MCF 10A (cell line): ENCODE measurements at regions not wholly inside any gene's neighbourhood (a gene's known extent, or its start where the extent isn't known, plus 50 kb on each side); places are given as distances from the start of the nearest gene placed in this dataset.

Source experiments
- BruUV-seq: library from RNA; stranded (reverse); fragments of 400-500 nt; replicated peaks from 2 replicates; lab custom pipeline; 2021; lab: Mats Ljungman, UMichigan
- CTCF ChIA-PET: fragments of 300-600 bp; sonication (Branson Sonifier 250); formaldehyde crosslinking; extraction: SDS; loops from one replicate; lab custom pipeline; 2021; ENCODE audit warnings: antibody characterized with exemption, inconsistent platforms; lab: Yijun Ruan, JAX
- POLR2A ChIA-PET: fragments of 300-600, 350-650 bp; sonication (Branson Sonifier 250); formaldehyde crosslinking; extraction: SDS; loops from one replicate; lab custom pipeline; 2020; ENCODE audit warnings: antibody characterized with exemption, inconsistent platforms; lab: Yijun Ruan, JAX
- DNase-seq: peaks from one replicate; pipeline ENCODE4 v3.0.0-alpha.2; 2018; ENCODE audit not compliant: unreplicated experiment
- H3K27ac Mint-ChIP-seq: one replicate; pipeline ENCODE4 v1.8.0; 2022; ENCODE audit warnings: mild to moderate bottlenecking, low read depth, mixed read lengths; ENCODE audit not compliant: unreplicated experiment
- H3K27me3 Mint-ChIP-seq: one replicate; pipeline ENCODE4 v1.8.0; 2022; ENCODE audit warnings: mixed read lengths; ENCODE audit not compliant: insufficient read depth, unreplicated experiment
- H3K36me3 Mint-ChIP-seq: one replicate; pipeline ENCODE4 v1.8.0; 2022; ENCODE audit warnings: mild to moderate bottlenecking, moderate library complexity, mixed read lengths; ENCODE audit not compliant: insufficient read depth, unreplicated experiment
- H3K4me1 Mint-ChIP-seq: one replicate; pipeline ENCODE4 v1.8.0; 2022; ENCODE audit warnings: mixed read lengths; ENCODE audit not compliant: insufficient read depth, unreplicated experiment
- H3K4me3 Mint-ChIP-seq: one replicate; pipeline ENCODE4 v1.8.0; 2022; ENCODE audit warnings: mild to moderate bottlenecking, moderate library complexity, mixed read lengths; ENCODE audit not compliant: unreplicated experiment
- H3K9me3 Mint-ChIP-seq: one replicate; pipeline ENCODE4 v1.8.0; 2022; ENCODE audit warnings: mixed read lengths; ENCODE audit not compliant: unreplicated experiment
- CTCF ChIP-seq: fragments of 200-600 bp; IDR thresholded peaks from one replicate; pipeline ENCODE4 v1.8.0; 2022; ENCODE audit warnings: antibody characterized with exemption, mild to moderate bottlenecking; ENCODE audit not compliant: unreplicated experiment
- intact Hi-C: fragments of 100-400 bp; cut with micrococcal nuclease; formaldehyde crosslinking; loops from 2 replicates; pipeline ENCODE4 v1.14.1; 2022

DNA sequence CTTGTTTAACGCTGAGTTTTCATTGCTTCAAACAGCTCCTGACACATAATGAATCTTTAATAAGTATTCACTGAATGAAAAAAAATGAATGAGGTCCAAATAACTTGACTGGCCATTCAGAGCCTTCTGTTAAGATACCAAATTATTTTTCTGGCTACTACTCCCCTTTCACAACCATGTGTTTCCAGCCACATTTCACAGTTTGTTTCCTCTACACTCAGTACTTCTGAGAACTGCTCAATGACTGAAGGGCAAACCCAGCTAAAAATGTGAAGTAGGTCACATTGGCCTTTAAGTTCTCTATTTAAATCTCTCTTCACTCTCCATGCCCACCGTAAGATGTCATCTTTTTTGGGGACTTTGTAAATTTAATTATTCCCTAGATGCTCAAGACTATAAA lies 78.4 kb upstream of the KRR1 start:
- no peak for TF ChIP-seq CTCF
- Mint-ChIP-seq H3K9me3 (peaks cover 7% of the 10 kb centered on the region), H3K4me3 (no peak overlapping the region), H3K4me1 (no peaks in the 10 kb centered on the region), H3K27ac (no peak overlapping the region), H3K27me3 (no peaks in the 10 kb centered on the region), H3K36me3 (no peaks in the 10 kb centered on the region)
- ChIA-PET CTCF (no interaction called here), POLR2A (no interaction called here)
- BruUV-seq = no TSS peak
- DNase-seq = no peak
- intact Hi-C loops = no loop called here

- BruUV-seq = no TSS peak
- no peak for DNase-seq
- TF ChIP-seq CTCF = no peak
- no peak overlapping the region for H3K4me3 Mint-ChIP-seq
- peaks cover 7% of the 10 kb centered on the region for H3K9me3 Mint-ChIP-seq
- intact Hi-C loops = no loop called here
- ChIA-PET CTCF (no interaction called here), POLR2A (no interaction called here)
- no peaks in the 10 kb centered on the region for H3K27me3 Mint-ChIP-seq
- H3K36me3 Mint-ChIP-seq = no peaks in the 10 kb centered on the region
- no peak overlapping the region for H3K27ac Mint-ChIP-seq
- no peaks in the 10 kb centered on the region for H3K4me1 Mint-ChIP-seq
Measured at GRCh38 chr12:75587340-75588106, 76.1 kb upstream of the KRR1 start.

- Mint-ChIP-seq H3K4me1 (no peaks in the 10 kb centered on the region), H3K27me3 (no peaks in the 10 kb centered on the region), H3K27ac (no peak overlapping the region), H3K9me3 (peaks cover 7% of the 10 kb centered on the region), H3K36me3 (no peaks in the 10 kb centered on the region), H3K4me3 (no peak overlapping the region)
- intact Hi-C loops = no loop called here
- TF ChIP-seq CTCF = no peak
- BruUV-seq = no TSS peak
- POLR2A ChIA-PET = interaction anchor here (0.6 kb wide), 1 partner anchor 415 kb away, joined by 3 read pairs; no protein-coding TSS in a partner anchor
- peak; percentile 54 for DNase-seq
- CTCF ChIA-PET = interaction anchor here (0.7 to 1.9 kb wide), 2 partner anchors 59 to 912 kb away, joined by 6 to 9 read pairs; no protein-coding TSS in a partner anchor
Measured at GRCh38 chr12:75585330-75585729, 73.9 kb upstream of the KRR1 start.

DNA sequence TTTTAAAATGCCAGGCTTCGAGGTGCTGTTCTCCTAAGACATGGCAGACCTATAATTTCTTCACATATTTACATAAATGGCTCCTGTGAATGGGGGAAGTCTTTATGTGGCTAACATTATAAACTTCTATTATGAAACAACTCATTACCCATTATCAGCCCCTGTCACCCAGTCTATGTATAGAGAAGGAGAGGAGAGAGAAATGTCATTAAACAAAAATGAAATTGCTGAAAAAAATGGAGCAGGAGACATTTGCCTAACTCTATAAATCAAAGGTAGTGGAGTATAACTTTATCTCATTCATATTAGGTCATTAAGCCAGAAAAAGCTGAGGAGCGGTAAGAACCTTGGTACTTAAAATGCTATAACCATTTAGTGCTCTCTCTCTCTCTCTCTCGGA lies 71.9 kb upstream of the KRR1 start:
- H3K36me3 Mint-ChIP-seq = no peaks in the 10 kb centered on the region
- no peaks in the 10 kb centered on the region for H3K9me3 Mint-ChIP-seq
- no peaks in the 10 kb centered on the region for H3K27me3 Mint-ChIP-seq
- no peak overlapping the region for H3K27ac Mint-ChIP-seq
- intact Hi-C loops = no loop called here
- DNase-seq = no peak
- no peak for TF ChIP-seq CTCF
- H3K4me1 Mint-ChIP-seq = no peaks in the 10 kb centered on the region
- H3K4me3 Mint-ChIP-seq = no peak overlapping the region
- ChIA-PET POLR2A (interaction anchor here (2.0 kb wide), 1 partner anchor 13 kb away, joined by 6 read pairs; no protein-coding TSS in a partner anchor), CTCF (interaction anchor here (0.8 to 1.9 kb wide), 2 partner anchors 13 to 57 kb away, joined by 3 to 9 read pairs; no protein-coding TSS in a partner anchor)
- BruUV-seq = no TSS peak
